GM08714 (cell line): ENCODE measurements at regions not wholly inside any gene's neighbourhood (a gene's known extent, or its start where the extent isn't known, plus 50 kb on each side); places are given as distances from the start of the nearest gene placed in this dataset.

ENCODE experiments used
- H3K4me3 ChIP-seq: fragments of 200-500 bp; sonication (Bioruptor generic); 2 replicates; pipeline ENCODE4 v1.5.1; 2014; ENCODE audit warnings: mild to moderate bottlenecking, low read length, inconsistent platforms
- ZNF274 ChIP-seq: IDR thresholded peaks from 2 replicates; pipeline ENCODE4 v1.6.1; 2012; ENCODE audit warnings: mild to moderate bottlenecking, low read depth, low read length

DNA sequence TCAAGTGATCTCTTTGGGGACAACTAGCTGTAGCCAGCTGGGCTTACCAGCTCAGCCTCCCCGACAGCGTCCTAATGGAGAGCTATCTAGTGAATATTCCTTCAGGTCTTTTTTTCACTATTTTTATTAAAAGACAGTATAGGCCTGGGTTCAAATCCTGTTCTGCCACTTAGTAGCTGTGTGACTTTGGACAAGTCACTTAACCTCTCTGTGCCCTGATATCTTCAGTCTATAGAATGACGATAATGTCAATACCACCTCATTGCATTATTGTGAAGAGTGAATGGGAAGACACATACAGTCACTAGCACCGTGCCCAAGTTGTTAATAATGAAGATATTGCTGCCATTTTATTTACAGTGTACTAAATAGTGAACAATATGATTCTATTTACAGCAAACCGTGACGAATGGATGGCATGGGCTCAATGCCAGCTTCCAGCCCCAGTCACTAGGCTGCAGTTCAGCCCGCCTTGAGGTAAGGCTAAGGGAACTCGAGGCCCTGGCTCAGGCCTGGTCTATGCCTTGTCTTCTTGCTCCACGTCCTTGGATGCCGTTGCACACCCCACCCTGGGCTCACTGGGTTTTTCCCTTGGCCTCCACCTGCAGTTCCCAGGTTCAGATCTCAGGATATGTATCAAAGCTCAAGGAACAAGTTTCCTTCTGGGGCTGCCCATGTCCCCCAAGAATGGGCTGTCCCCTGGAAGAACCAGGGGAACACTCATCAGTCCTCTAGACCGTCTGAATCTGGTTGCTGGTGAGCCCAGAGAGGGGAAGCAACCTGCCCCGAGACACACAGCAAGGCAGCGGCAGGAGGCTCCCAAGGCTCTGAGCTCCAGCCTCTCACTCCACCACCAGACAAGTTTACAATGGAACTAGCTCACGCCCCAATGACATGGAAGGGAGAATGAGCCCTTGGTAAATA, 95.4 kb upstream of the TNRC6C start:
- H3K4me3 ChIP-seq = no peak overlapping the region
- no peak for TF ChIP-seq ZNF274

DNA sequence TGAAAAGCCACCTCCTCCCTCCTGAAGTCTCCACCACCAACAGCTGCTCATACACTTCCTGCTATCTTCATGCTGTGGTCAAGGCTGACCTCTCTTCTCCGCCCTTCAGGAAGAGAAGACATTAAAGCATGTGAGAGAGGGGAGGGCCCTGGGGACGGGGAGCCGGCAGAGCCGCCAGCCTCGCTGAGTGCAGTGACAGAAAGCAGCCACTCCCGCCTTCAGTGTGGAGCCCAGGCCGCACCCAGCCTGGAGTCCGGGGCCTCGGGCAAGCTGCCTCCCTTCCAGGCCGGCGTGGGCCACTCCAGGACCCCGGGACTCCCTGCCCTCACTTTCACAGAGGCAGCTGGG, 94.7 kb upstream of the TNRC6C start:
- H3K4me3 ChIP-seq = no peak overlapping the region
- no peak for TF ChIP-seq ZNF274

DNA sequence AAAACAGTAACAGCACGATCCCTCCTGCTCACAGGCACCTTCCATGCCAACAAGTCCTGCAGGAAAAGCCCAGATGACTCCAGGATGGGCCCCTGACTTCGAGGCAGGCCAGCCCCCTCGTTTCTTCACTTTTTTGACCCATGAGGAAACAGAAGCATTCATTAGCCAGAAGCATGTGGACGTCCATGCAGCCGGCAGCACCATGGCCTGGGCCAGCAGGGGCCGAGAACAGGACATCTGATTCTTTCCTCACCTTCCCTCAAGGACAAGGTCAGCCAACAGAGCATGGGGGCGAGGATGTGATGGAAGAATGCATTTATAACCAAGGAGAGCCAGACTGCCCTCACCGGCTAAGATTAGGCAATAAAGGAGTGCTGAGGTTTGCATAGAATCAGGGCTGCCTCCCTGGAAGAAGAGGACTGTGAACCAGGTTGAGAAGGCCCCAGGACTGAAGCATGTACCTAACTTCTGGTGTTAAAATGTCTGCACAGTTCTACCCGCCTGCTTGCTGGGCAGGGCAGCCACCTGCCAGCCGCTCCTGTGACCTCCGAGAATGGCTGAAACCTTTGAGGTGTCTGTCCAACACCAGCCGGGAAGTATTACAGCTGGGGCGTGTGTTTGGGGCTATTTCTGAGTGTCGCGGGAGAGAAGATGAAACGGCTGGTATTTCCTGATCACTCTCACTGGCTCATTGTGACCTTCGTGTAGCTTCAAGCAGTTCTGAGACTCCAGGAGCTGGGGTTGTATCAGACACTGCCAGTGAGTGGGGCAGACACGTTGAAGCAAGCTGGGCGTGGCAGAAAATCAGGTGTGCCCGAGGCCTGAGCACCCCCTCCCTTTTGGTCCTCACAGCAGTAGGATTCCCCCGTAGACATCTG, 94.0 kb upstream of the TNRC6C start:
- H3K4me3 ChIP-seq = no peak overlapping the region
- no peak for TF ChIP-seq ZNF274

- no peak for TF ChIP-seq ZNF274
- H3K4me3 ChIP-seq = no peak overlapping the region
These were observed 93.3 kb upstream of the TNRC6C start for GRCh38 chr17:77865112-77865611.

GRCh38 chr17:77865716-77866115, 92.8 kb upstream of the TNRC6C start:
- TF ChIP-seq ZNF274 = no peak
- H3K4me3 ChIP-seq = no peak overlapping the region

GRCh38 chr17:77867308-77867781, 91.2 kb upstream of the TNRC6C start:
- no peak for TF ChIP-seq ZNF274
- H3K4me3 ChIP-seq = no peak overlapping the region

DNA sequence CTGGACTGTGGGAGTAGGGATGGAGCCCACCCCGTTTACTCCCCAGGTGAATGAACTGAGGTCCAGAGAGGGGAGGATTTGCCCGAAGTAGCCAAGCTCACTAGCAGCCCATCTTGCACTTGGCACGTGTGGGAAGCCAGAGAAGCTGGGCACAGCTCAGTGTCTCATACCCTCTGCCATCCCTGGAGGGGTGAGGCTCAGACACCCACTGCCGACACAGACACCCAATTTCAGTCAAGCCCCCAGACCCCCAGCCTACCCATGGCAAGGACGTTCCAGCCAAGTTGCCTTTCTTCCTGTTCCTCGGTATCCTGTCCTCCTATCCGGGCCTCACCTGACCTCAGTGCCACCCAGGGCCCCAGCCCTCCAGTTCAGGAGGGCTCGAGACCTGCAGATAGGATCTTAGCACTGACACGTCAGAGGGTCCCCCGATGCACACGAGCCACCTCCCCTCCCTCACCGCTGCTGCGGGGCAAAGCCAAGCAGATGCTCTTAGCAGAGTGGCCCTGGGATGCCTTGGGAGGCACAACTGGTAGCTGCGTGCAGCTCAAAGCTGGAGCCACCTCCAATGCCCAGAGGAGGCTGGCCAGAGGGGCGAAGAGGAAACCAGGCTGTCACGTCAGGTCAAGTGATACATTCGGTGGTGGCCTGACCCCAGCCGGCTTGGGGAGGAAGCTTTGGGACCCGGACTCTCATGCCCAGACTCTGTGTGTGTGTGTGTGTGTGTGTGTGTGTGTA, 90.4 kb upstream of the TNRC6C start:
- no peak overlapping the region for H3K4me3 ChIP-seq
- TF ChIP-seq ZNF274 = no peak

GRCh38 chr17:77869041-77869599, 89.4 kb upstream of the TNRC6C start:
- H3K4me3 ChIP-seq = no peak overlapping the region
- TF ChIP-seq ZNF274 = no peak

- no peak for TF ChIP-seq ZNF274
- H3K4me3 ChIP-seq = no peak overlapping the region
These were observed 88.8 kb upstream of the TNRC6C start for GRCh38 chr17:77869665-77870132.

- no peak for TF ChIP-seq ZNF274
- H3K4me3 ChIP-seq = no peak overlapping the region
These were observed 86.3 kb upstream of the TNRC6C start for GRCh38 chr17:77872199-77872598.

GRCh38 chr17:77872714-77873499, 85.6 kb upstream of the TNRC6C start:
- H3K4me3 ChIP-seq = no peak overlapping the region
- TF ChIP-seq ZNF274 = no peak

DNA sequence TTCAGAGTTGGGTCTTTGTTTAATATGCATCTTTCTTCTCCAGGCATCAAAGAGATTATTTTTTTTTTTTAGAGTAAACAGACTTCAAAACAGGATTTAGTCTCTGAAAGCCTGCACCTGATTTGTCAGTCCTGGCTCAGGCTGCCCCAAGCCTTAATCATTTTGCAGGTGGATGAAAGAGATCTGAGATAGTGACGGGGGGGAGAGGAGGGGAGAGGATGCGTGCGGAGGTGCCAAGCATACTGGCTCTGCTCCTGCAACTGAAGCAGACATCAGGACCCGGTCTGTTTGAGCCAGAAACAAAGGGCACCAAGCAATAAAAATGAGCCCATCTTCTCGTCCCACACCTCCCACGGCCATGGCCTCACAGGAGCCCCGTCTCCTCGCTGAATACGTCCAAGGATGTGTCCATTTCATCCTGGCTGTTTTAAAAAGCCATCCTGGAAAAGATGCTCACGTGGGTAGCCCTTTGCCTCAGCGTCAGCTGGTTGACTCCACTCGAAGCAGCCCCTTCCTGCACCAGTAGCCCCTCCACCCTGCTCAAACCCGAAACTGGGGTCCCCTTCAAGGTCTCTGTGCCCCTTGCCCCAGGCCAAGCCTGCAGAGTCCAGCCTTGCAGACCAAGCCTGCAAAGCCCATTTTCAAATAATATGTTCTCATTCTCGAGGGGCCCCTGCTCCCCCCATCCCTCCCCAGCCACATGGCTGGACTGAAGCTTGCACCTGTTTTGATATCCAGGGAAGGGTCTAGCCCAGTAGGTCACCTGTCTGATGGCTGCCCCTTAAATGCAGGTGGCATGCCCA, 84.8 kb upstream of the TNRC6C start:
- no peak overlapping the region for H3K4me3 ChIP-seq
- TF ChIP-seq ZNF274 = no peak
